ENCODE measurements at regions not wholly inside any gene's neighbourhood (a gene's known extent, or its start where the extent isn't known, plus 50 kb on each side); places are given as distances from the start of the nearest gene placed in this dataset.

GRCh38 chr5:20266066-20266465 lies 278.1 kb upstream of the CDH18 start:
- no peak for DNase-seq

- DNase-seq: no peak
Observed at GRCh38 chr5:20262896-20263295, 274.9 kb upstream of the CDH18 start.

DNA sequence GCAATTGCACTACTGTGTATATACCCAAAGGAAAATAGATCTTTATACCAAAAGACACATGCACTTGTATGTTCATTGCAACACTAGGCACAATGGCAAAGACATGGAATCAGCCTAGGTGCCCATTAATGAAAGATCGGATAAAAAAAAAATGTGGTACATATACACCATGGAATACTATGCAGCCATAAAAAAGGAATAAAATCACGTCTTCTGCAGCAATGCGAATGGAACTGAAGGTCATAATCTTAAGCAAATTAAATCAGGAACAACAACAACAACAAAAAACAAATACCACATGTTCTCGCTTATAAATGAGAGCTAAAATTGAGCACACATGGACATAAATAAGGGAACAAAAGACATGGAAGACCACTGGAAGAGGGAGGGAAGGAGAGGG lies 266.7 kb upstream of the CDH18 start:
- DNase-seq: no peak

- DNase-seq: no peak
Observed at GRCh38 chr5:20248118-20248517, 260.1 kb upstream of the CDH18 start.

GRCh38 chr5:20245432-20245974 lies 257.5 kb upstream of the CDH18 start:
- DNase-seq: no peak

DNA sequence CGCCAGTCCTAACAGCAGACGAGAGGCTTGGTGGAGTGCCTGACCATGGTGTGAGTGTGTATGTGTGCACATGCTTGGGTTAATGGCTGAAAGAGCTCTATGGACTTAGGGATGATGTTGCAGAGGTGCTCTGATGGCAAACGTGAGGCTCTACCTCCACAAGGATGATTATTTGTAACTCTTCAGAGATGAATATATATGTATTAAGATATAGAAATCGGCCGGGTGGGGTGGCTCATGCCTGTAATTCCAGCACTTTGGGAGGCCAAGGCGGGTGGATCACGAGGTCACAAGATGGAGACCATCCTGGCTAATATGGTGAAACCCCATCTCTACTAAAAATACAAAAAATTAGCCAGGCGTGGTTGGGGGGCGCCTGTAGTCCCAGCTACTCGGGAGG lies 253.4 kb upstream of the CDH18 start:
- DNase-seq: no peak

GRCh38 chr5:20231040-20231439 lies 243.0 kb upstream of the CDH18 start:
- no peak for DNase-seq

DNA sequence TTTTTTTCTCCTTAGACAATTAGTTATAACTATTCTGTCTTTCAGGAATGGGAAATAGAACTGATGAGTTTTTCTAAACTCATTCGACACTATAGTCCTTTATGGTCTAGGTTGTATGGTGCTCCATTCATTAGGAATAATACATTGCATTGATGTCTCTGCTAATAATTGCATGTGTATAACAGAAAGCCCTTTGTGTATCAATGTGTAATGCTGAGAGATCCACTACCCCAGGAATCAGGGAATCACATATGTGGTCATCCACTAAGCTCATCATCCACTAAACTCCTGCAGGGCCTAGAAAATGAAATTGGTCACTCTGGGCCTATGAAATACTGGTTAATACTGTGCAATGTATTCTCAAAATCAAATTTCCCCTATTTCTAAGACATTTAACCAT lies 242.0 kb upstream of the CDH18 start:
- DNase-seq: no peak

DNA sequence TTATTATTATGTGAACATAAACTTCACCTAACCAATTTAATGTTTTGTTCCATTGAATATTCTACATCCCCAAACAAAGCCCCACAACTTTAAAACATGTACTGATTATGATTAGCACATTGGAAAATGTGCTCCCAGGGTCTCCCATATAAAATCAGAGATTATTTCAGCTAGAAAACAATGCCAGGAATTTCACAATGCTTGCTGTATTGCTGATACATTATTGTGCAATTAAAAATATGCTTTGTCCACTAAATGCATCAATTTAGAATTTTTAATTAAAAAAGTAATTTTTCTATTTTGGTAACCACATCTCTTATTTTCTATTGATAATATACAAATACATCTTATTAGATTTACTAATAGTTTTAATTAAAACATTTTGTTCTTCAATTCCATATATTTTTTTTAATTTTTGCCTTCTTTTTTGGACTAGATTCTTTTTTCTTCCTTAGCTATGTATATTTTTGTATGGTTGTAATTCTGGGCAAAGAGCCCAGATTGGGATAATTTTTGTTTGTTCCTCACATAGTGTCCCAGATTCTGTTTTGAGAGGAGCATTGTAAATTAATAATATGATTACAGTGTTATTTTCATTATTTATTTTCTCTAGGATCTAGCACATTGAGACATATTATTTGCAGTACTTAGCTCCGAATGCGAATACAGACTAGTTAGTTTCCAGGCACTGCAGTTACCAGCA lies 241.5 kb upstream of the CDH18 start:
- no peak for DNase-seq

DNA sequence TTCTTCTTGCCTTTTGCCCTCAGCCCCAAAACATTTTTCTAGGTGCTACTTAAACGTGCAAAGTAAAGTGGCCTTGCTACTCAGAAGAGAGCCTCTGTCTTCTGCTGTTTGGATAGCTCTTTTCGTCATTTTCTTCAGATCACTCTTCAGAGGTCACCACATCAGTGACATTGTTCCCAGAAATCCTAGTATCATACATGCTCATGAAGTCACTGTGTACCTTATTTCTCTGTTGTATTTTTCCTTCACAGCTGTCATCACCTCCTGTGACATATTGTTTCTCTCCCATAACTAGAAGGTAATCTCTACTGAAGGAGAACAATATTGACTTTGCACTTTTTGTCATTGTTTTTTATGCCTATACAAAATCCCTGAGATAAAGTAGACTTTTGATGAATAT lies 237.0 kb upstream of the CDH18 start:
- no peak for DNase-seq

- DNase-seq: no peak
Observed at GRCh38 chr5:20224046-20224445, 236.0 kb upstream of the CDH18 start.

DNA sequence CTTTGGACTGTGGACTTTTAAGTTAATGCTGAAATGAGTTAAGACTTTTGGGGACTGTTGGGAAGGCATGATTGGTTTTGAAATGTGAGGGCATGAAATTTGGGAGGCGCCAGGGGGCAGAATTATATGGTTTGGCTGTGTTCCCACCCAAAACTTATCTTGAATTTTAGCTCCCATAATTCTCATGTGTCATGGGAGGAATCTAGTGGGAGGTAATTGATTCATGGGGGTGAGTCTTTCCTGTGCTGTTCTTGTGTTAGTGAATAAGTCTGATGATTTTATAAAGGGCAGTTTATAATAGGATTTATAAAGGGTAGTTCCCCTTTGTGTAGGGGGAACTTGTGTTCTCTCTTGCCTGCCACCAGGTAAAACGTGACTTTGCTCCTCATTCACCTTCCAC lies 235.5 kb upstream of the CDH18 start:
- no peak for DNase-seq

DNA sequence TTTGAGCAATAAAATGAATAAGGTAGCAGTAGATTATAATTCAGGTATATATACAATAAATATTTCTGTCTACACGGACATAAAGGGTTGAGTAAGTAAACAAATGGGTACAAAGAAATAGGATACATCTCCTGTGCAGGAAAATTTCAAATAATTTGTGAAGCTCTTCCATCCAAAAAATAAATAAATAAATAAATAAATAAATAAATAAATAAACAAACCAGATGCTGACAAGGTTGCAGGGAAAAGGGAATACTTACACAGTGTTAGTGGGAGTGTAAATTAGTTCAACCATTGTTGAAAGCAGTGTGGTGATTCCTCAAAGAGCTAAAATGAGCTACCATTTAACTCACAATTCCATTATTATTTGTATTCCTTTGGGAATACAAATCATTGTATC lies 227.3 kb upstream of the CDH18 start:
- no peak for DNase-seq

GRCh38 chr5:20213803-20214202 lies 225.8 kb upstream of the CDH18 start:
- no peak for DNase-seq

DNA sequence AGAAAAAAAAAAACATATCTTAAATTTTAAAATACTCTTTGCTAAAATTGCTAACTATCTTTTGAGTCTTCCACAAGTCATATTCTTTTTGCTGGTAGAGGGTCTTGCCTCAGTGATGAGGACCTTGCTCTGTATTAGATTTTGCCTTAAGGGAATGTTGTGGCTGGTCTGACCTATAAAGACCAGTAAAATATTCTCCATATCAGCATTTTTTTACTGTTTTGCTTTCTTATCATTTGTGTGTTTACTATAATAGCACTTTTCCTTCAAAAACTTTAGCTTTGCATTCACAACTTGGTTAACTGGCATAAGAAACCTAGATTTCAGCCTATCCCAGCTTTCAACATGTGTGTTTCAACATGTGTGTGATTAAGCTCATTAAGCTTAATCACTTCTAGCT lies 224.7 kb upstream of the CDH18 start:
- DNase-seq: no peak

- DNase-seq: no peak
Observed at GRCh38 chr5:20166456-20166855, 178.5 kb upstream of the CDH18 start.

GRCh38 chr5:20158006-20158405 lies 170.0 kb upstream of the CDH18 start:
- DNase-seq: no peak

DNA sequence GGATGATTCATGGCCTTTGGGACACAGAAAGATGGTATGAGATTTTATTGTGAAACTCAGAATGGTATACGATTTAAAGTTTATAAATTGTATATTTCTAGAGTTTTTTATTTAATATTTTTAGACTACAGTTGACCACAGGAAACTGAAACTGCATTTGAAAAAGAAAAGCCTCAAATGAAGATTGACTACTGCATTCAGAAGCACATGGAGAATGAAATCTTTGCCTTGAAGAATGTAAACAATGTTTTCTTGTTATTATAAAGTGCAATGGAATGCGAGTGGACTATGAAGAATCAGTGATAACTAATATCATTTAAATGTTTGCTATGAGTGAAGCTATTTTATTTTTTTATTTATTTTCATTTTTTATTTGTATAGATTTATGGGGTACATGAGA lies 169.1 kb upstream of the CDH18 start:
- no peak for DNase-seq

GRCh38 chr5:20145240-20145639 lies 157.2 kb upstream of the CDH18 start:
- DNase-seq: no peak

DNA sequence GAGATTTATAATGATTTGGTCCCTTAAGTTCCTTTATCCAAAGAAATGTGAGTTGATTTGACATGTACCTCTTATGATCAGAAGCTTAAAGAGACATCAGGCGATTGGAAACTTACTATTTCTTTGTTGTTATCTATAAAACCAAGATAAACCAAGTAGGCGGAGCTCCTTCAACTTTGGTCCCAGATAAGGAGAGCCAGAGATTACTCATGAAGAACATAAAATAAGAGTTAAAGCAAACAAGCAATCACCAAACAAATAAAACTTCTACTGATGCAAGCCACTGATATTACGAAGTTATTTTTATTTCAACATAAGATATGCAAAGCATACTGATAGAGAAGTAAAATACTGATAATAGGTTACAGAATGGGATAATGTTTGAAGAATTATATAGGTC lies 141.5 kb upstream of the CDH18 start:
- DNase-seq: no peak

DNA sequence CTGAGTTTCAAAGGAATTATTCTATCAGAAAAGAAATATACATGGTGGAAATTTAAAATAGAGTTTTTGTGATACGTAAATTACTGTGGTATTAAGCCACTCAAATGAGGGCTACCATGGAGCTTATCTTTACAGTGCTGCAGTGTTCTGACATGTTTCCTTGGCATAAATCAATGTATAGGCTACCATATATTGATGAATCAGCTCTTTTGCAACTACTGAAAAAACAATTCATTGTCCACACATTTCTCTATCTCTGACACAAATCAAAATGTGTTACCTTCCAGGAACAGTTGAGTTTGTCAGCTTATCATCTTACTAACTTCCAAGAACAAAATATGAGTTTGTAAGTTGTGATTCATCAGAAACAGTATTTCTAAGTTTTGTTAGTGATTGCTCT lies 140.3 kb upstream of the CDH18 start:
- no peak for DNase-seq

DNA sequence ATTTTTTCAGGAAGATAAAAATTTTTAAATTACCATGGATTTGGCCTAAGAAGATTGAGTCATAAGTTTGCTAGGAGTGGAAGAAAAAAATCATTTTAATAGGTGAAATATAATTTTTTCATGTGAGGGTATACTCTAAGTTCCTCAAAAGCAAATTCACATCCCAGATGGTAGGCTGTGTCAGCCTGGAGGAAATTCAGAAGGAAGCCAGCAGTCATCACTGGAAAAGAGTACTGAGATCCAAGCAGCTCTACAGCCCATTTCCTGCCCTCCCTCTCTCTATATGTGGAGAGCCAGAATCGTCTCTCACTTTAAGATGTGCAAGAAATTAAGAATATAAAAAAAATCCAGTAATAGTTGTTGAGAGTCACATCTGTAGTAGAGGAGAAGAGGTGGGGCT lies 126.5 kb upstream of the CDH18 start:
- DNase-seq: no peak

DNA sequence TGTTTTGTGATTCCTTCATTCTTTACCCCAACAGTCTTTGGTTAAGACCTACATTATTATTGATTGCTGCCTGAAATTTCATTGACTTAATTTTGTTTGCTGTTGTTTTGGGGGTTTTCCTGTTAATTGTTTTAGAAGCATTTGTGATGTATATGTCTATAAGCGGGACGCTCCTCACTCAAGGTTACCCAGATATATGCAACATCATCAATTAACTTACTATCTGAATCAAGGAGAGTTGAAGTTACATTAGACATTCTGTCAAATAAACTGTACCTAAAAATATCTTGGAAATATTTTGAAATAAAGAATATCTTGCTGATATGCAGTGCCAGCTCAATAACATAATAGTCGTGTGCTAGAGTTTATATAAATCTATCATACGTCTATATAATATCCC lies 125.9 kb upstream of the CDH18 start:
- DNase-seq: no peak

GRCh38 chr5:20113031-20113715 lies 125.2 kb upstream of the CDH18 start:
- DNase-seq: no peak

GRCh38 chr5:20109326-20109725 lies 121.3 kb upstream of the CDH18 start:
- no peak for DNase-seq

Measured in NCI-H1105 treated with DMSO at 0.1 percent for 48 hours (cell line).